OCI-LY1 (cell line): ENCODE measurements at regions not wholly inside any gene's neighbourhood (a gene's known extent, or its start where the extent isn't known, plus 50 kb on each side); places are given as distances from the start of the nearest gene placed in this dataset.

Experiments used
- EZH2 ChIP-seq: fragments of 200-600 bp; sonication (generic), shearing (Covaris generic); IDR thresholded peaks from 2 replicates; pipeline ENCODE4 v1.8.0; 2017; ENCODE audit warnings: borderline replicate concordance, mixed run types, mild to moderate bottlenecking, antibody characterized with exemption, low read length, moderate library complexity, mixed read lengths
- TF ChIP-seq, protein P1 (sequence below): fragments of 200-600 bp; sonication (generic), shearing (Covaris generic); IDR thresholded peaks from 2 replicates; pipeline ENCODE4 v1.5.1; 2017; ENCODE audit warnings: mild to moderate bottlenecking, antibody characterized with exemption, low read length, moderate library complexity, mixed read lengths

DNA sequence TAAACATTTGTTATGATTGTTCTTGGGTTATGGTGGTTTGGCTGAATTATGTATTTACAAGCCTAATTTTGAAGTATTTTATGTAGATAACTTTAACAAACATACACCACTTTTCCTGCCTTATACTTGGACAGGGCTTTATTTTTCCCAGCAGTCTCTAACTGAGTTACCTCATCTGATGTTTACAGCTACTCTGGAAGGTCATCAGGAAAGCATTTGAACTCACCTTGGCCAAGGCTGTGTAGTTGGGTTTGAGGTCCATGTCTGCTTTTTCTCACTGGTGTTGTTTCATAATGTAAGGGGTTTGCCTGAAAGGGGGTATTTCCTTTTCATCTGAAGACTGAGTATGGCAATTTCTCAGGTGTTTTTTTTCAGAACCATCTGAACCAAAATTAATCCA lies 193.5 kb downstream of the RWDD3 start:
- TF ChIP-seq, protein P1, sequence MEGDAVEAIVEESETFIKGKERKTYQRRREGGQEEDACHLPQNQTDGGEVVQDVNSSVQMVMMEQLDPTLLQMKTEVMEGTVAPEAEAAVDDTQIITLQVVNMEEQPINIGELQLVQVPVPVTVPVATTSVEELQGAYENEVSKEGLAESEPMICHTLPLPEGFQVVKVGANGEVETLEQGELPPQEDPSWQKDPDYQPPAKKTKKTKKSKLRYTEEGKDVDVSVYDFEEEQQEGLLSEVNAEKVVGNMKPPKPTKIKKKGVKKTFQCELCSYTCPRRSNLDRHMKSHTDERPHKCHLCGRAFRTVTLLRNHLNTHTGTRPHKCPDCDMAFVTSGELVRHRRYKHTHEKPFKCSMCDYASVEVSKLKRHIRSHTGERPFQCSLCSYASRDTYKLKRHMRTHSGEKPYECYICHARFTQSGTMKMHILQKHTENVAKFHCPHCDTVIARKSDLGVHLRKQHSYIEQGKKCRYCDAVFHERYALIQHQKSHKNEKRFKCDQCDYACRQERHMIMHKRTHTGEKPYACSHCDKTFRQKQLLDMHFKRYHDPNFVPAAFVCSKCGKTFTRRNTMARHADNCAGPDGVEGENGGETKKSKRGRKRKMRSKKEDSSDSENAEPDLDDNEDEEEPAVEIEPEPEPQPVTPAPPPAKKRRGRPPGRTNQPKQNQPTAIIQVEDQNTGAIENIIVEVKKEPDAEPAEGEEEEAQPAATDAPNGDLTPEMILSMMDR = no peak
- no peak for TF ChIP-seq EZH2
